Ureter (tissue), 1 donor: ENCODE measurements at regions not wholly inside any gene's neighbourhood (a gene's known extent, or its start where the extent isn't known, plus 50 kb on each side); places are given as distances from the start of the nearest gene placed in this dataset.

Experiments used
- DNase-seq: peaks from one replicate; pipeline ENCODE4 v3.0.0-alpha.2; 2020; ENCODE audit warnings: low spot score
- donor health status: DM: yes; HTN: yes; CAD: no.

DNA sequence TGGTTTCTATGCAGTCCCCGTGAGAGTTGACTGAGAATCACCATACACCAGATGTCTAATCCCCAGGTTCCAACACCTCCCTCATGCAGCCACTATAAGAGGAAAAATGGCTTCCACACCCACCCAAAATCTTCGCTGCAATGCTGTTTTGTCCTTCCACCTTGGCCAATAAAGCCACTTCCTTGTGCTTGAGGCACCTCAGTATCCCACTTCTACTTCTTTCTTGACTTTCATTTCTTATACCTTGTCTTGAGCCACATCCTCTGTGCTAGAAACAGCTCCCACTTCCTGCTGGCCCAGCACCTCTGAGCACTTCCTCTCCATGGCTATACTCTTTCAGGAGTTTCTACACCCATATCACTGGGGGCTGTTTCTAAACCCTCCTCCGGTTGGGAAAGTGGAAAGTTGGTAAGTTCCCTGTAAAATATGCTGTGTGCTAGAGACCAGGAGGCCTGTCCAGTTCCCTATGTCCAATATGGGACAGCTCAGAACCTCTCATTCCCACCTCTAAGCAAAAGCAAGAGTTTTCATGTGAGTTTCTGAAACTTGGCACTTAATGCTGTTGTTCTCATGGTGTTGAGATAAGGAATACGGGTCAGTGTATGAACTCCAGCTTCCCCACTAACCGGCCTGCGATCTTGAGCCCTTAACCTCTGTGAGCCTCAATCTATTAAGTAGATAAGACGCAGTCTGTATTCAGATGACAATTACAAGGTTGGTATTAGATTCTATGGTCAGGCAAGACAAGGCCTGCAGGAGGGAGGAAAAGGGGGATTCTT lies 209.1 kb upstream of the ID2 start:
- no peak for DNase-seq

DNA sequence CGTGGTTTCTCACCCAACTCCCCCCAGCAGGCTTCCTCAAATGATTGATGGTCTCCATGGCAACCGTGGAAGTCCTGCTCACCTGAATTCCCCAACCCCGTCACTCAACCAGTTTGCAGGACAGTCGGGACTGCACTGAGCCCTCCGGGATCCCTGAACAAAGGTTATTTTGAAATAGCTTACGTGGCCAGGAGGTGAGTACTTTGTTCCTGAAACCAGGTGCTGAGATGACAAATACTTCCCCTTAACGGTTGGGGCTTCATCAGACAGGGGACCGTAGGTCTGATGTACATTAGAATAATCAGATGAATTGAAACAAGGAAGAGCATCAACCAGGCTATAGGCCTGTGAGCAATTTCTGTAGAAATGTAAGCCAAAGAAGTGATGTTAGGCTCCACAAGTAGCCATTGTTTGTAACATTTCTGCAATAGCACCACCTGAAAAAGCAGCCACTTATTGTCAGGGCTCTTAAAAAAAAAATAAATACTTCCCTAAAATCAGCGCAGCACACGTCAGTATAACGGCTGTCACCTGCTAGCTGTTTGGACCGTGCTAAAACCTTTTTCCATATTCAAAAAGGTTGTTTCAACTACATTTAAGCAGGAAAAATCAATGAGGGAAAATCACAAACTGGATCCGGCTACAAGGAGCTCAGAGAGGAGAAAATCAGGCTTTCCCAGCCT lies 206.4 kb upstream of the ID2 start:
- no peak for DNase-seq

DNA sequence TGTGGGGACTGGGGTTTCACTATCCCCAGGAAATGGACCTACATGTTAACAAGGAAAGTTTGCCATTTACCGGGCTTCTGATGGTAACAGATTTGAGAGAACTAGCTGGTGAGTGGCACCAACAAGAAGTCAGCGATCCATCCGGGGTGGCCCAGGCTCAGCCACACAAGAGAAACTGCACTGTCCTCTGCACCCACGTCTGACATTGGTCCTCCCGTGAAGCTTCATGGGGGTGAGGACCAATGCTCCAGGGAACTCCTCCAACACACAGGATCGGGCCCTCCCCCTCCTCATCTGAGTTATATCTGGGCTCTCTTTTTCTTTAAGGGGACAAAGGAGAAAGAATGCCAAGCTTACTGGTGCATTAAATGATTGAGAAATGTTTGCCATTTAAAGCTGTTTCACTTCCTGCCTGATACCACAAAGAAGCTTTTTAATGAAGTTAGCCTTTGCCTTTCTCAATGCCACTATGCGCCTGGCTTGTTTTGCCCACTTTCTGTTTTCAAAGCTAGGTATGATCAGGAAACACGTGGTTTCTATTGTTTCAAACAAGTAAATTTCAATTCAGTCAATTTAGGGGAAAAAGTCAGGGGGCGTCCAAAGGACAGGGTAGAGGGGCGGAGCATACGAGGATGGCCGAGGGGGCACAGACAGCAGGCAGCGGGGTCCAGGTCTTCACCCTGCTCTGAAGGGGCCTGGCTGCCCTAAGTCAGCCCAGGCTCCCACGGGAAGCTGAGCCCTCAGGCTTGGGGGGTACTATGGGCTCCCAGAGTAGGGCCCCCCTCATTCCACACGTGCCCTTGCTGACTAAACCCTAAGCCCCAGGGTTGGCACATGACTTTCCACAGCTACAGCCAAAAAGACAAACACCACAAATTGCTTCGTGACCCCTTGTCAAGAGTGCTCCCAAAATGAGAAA lies 204.0 kb upstream of the ID2 start:
- DNase-seq = no peak

DNA sequence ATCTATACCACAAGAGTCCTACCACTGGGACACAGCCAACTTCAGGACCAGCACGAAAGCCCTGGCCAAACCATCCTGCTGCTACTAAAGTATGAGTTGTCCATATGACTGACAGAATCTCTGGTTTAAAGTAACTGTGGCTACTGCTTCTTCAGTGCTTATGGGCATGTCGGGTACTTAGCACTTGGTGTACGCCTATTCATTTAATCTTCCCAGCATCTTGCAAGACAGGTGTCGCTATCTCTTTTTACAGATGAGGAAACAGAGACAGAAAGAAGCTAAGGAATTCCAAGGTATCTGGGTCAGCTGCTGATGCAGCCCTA lies 203.4 kb upstream of the ID2 start:
- no peak for DNase-seq

DNA sequence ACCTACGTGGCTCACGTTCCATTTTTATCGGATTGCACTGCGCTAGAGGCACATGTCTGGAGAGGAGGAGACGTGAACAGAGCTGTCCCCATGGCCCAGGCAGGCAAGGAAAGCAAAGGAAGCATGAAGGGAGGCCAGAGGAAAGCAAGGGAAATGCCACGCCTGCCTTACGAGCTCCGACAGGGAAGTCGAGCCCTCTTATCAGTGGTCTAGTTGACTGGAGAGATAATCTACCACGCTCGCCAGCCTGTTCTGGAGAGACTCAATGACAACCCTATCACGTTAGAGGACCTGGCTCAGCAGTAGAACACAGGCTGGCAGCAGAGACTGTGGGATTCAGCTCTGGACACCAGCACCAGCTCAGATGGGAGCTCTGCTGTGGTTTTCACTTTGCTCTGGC lies 202.6 kb upstream of the ID2 start:
- DNase-seq = no peak

DNA sequence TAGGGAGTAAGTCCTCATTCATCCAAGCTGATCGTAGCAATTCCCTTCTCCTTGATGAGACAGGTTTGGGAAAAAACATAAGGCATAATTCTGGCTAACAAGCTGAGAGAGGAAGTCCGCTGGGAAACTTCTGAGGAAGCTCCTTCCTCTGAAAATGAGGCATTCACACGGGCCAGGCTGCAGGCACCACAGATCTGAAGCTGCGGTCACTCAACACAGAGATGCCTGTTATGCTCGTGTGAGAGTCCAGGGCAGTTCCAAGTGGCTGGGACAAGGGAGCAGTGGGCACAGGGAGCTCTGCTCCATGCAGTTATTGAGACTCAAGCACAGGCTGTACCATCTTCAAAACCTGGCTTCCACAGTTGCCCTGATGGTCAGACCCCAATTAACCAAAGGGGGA lies 200.9 kb upstream of the ID2 start:
- DNase-seq = no peak

DNA sequence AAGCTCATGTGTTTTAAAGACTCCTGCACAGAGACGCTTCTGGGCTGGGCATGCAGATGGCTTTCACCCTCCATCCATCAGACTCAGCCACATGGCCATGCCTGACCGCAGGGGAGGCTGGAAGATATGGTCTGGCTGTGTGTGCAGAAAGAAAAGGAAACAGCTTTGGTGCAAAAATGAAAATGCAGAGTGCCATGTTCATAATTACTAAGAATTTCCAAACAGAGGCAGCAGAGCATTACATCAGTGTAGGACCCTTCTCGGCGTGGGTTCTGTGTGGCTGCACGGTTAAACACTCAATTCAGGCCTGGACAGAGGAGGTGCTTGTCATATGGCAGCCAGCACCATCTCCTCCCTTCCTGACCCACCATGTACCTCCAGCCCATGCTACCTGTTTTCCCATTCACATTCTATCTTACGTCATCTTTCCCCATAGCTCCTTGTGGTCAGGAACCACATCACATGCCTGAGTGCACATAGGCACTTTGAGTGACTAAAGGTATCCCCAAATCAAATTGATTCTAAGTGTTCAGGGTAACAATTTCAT lies 200.3 kb upstream of the ID2 start:
- no peak for DNase-seq

DNA sequence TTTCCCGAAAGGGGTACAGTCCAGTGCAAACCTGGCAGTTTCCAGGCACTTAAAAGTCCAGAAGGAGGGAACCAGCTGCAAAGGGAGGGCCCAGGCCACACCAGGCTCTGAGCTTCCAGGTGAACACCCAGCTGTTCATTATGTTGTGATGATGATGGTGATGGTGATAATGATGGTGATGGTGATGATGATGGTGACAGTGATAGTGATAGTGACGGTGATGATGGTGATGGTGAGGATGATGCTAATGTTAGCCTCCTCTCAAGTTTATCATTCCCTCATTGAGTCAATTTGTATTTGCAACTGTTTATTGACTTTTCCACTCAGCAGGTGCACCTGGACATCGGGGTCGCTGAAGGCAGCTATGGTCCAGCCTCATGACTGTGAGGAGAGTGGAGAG lies 199.4 kb upstream of the ID2 start:
- no peak for DNase-seq

DNA sequence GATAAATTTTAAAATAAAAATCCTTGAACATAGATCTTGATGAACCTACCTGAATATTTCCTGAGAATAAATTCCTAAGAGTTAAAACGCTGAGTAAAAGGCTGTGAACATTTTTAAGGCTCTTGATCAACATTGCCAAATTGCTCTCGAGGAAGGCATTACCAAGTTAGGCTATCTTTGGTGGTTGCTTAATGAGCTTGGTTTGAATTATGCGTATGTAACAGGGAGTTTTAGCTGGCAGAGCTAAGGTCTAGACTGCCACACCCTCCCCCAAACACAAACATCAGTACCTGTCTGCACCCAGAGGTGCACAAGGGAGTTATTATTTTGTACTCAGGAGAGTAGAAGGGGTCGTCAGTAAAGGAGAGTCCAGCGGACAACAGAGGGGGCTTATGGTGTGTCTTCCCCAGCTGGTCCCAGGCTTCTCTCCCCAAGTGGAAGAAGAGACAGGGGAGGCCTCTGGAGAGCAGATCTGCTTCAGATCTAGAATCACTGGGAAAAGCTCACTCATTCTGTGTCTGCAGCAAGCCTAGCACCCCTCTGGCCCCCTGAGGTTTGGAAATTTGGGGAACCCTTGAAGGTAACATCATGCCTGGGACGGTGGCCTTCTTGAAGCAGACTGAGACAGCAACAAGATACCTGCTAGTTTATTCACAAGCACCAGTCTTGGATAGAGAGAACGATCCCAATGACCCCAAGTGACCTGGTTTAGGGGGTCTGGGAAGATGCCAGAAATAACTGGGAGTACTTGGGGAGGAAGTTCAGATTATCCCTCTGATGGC lies 197.2 kb upstream of the ID2 start:
- no peak for DNase-seq

DNA sequence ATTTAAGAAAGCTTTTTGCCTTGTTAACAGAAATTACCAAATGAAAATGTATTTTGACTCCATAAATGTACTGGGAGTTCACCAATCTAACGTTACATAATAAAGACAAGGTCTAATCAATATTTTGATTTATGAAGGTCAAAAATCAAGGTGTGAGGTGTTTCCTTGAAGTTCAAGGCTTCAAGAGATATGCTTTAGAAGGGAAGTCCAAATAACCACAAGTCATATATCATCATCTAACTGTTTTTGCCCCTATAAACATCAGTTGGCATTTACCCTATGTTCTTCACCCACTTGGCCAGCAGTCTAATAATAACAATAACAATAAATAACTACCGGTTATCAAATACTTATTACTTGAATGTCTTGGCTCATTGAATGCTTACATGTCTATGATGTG lies 196.1 kb upstream of the ID2 start:
- DNase-seq = no peak

DNA sequence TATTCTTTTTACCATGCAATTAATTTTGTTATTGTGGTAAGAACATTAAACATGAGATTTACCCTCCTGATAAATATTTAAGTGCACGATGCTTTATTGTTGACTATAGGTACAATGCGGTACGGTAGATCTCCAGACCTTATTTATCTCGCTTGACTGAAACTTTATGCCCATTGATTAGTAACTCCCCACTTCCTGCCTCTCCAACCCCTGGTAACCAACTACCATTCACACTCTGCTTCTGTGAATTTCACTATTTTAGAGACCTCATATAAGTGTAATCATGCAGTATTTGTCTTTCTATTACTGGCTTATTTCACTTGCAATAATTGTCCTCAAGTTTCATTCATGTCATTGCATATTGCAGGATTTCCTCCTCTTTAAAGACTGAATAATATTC lies 195.7 kb upstream of the ID2 start:
- no peak for DNase-seq

DNA sequence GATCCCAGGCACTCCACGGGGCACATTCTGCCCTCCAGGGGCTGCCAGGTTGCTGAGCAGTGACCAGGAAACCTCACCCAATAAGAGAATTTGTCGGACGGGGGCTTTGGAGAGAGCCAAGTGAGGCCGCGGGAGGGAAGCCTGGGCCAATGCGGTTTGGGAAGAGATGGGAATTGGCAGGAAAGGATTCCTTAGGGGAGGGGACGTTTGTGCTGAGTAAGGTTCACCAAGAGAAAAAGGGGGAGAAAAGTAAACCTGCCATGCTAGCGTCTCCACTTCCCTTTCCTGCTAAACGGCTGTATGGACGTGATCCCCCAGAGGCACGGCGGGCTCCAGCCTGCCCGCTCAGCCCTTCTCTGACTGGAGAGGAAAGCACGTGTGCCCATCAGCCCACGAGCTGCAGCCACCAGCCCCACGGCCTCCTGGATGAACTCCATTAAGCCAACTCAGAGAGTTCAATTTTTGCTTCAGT lies 194.4 kb upstream of the ID2 start:
- no peak for DNase-seq

DNA sequence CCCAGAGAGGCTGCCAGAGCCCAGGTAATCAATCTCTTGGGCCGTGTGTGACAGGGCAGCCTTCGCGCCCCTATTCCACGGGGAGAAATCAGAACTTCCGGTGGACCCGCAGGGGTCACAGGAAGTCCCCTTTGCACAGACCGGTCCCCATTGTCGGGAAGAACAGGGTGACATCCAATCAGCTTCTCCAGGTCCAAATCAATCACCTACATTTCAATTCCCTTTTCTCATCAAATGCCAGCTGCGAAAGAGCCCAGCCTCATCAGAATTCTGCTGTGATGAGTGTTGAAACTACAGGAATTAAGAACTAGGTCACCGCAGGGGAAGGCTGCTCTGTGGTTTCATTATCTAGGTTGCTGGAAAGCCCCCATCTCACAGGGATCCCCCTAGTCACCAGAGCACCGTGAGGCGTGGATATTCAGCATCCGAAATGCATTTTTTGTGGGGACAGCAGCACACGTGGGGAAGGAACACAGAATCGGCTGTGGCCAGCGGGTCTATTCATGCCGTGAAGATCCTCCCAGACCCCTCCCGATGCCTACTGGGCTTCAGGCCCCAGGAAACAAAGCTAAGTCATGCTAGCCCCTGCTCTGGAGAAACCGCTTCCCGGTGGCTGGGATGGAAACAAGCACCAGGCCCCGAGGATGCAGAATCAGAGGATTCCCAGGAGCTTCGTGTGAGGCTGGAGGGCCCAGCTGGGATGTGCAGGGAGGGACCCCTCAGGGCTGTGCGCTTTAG lies 193.7 kb upstream of the ID2 start:
- DNase-seq = no peak

DNA sequence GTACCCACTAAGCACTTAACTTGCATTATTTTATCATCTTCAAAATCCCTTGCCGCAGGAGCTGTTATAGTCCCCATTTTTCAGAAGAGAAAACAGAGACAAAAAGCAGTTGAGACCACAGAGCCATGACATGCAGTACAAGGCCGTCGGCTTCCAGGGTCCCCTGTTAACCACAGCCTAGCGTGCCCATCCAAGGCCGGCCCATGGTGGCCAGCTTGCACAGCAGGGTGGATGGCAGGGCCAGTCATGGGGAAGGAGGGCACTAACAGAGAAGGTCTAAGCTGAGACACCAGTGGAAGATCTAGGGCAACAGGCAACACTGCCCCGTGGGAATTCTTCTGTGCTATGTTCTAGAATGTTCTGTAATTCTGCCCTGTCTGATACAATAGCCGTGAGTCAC lies 192.6 kb upstream of the ID2 start:
- no peak for DNase-seq

DNA sequence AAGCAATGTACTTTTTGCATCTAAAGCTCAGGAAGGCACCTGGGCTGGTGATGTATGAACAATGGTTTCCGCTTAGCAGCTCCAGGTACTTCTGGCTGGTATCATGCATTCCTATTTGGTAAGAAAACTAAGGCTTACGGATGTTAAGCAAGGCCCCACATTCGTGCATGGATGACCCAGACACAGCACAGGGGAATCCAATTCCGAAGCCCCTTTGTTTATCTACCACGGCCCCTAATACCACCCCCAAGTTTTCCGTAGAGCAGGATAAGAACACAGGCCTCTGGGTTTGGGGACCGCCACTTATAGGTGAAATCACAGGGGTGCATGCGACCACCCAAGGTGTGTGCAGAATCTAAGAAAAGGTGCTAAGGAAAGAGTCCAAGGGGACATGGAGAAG lies 192.1 kb upstream of the ID2 start:
- DNase-seq = no peak

DNA sequence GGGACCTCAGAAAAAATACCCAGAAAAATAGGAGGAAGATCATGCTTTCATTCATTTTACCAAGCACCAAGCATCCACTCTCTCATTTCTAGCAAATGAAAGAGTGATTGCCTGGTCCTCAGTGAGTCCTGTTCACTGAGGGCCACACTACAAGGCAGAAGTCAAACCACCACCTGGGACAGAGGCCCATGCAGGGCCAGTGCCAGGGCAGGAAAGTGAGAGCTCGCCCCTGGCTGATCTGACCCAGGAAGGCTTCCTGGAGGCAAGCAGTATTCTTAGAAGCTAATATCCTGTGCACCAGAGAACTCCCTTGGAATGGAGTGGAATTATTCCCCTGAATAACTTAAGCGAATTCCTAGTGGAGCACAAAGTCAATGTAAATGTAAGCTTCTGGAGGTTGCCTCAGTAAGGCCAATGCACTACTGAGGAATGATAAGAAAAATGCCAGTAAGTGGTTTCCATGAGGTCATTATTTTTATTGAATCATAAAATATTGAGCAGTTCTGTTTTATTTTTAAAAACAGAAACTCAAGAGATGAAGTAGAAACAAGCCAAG lies 191.6 kb upstream of the ID2 start:
- DNase-seq = no peak

DNA sequence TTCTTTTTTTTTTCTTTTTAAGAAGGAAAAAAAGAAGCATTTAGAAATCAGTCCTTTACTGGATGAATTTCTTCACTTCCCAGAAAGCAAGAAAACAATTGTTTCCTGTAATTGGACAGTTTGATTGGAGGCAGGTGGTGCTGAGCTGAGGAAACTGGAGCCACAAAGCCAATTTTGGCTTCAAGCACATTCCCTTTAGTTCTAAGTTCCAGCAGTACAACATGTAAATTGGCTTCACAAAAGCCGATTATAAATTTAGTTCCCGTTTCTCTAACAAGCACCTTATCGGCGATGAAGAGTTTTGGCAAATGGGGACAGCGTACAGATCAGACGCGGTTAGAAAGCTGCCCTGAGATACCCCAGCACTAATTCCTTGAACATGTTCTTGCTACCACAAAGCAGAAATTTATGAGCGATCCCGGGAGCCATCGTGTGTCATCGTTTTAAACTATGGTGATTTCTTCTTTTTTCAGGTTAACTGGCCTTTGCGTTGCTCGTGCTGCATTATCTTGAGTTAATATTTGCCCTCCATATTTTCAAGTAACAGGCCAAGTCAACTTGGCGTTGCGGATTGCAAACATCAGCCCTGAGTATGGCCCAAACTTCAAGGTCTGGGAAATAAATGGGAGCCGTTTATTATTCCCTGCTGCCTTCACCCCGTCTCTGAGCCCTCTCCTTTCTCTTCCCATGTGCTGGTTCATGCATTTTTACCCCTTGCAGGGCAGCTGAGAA lies 190.4 kb upstream of the ID2 start:
- DNase-seq = no peak

DNA sequence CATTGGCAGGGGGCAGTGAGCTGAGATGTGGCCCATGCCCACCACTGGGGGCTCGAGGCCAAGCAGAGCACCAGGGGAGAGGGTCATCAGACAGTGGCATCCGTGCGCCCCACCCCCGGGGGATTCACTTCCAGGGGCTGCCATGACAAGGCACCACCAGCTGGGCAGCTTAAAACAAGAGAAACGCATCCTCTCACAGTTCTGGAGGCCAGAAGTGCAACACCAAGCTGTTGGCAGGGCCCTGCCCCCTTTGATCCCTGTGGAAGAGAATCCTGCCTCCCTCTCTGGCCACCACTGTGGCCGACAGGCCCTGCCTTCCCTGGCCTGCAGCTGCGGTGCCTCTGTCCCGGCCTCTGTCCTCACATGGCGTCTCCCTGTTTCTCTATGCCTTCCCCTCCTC lies 187.7 kb upstream of the ID2 start:
- no peak for DNase-seq

DNA sequence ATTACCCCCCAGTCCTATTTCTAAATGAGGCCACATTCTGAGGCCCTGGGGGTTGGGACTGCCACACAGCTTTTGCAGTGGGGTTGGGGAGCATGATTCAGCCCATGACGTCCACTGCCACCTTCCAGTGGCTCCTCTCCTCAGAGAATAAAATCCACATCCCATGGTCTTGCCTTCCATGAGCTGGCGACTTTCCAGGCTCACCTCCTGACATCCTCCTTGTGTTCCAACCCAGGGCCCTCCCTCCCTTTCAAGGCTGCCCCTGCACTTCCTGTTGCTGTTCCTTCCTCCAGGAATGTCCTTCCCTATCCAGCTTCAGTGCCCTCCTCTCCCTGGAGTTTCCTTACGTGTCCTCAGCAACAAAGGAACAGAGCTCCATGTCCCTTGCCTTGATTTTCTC lies 187.3 kb upstream of the ID2 start:
- no peak for DNase-seq
